Osteoblast (primary cell): ENCODE measurements at regions not wholly inside any gene's neighbourhood (a gene's known extent, or its start where the extent isn't known, plus 50 kb on each side); places are given as distances from the start of the nearest gene placed in this dataset.

Experiments used
- DNase-seq: peaks from one replicate; pipeline ENCODE4 v3.0.0; 2011; ENCODE audit warnings: low spot score, mixed read lengths; ENCODE audit not compliant: insufficient read length; ENCODE audit errors: missing footprints
- H2AFZ ChIP-seq: 2 replicates; pipeline ENCODE4 v1.6.0; 2011; ENCODE audit warnings: mild to moderate bottlenecking, low read length
- H3K27ac ChIP-seq: 2 replicates; pipeline ENCODE4 v1.5.1; 2011; ENCODE audit warnings: mild to moderate bottlenecking, low read depth, low read length, moderate library complexity
- H3K27me3 ChIP-seq: 2 replicates; pipeline ENCODE4 v1.6.0; 2012; ENCODE audit warnings: mild to moderate bottlenecking, control low read depth, inconsistent platforms, low read length, moderate library complexity; ENCODE audit not compliant: insufficient read depth
- H3K36me3 ChIP-seq: 2 replicates; pipeline ENCODE4 v1.5.1; 2011; ENCODE audit warnings: mild to moderate bottlenecking, low read length, control low read depth, moderate library complexity; ENCODE audit not compliant: insufficient read depth
- H3K4me1 ChIP-seq: 2 replicates; pipeline ENCODE4 v1.5.1; 2011; ENCODE audit warnings: mild to moderate bottlenecking, low read length, control low read depth, moderate library complexity; ENCODE audit not compliant: insufficient read depth
- H3K4me2 ChIP-seq: 2 replicates; pipeline ENCODE4 v1.6.0; 2011; ENCODE audit warnings: mild to moderate bottlenecking, low read length; ENCODE audit not compliant: insufficient read depth
- H3K4me3 ChIP-seq: fragments of 200-600 bp; sonication (generic); 3 replicates; pipeline ENCODE4 v1.5.1; 2012; ENCODE audit warnings: mild to moderate bottlenecking, low read length, inconsistent platforms; ENCODE audit not compliant: insufficient read depth
- H3K79me2 ChIP-seq: 2 replicates; pipeline ENCODE4 v1.6.0; 2012; ENCODE audit warnings: mild to moderate bottlenecking, low read length, control low read depth, inconsistent platforms; ENCODE audit not compliant: insufficient read depth
- H3K9me3 ChIP-seq: 2 replicates; pipeline ENCODE4 v1.5.1; 2011; ENCODE audit warnings: low read depth, low read length, control low read depth
- H4K20me1 ChIP-seq: 2 replicates; pipeline ENCODE4 v1.6.0; 2012; ENCODE audit warnings: mild to moderate bottlenecking, low read length, control low read depth; ENCODE audit not compliant: insufficient read depth
- TF ChIP-seq, protein P1 (sequence below): IDR thresholded peaks from 2 replicates; pipeline ENCODE4 v1.5.1; 2011; ENCODE audit warnings: mild to moderate bottlenecking, low read depth, low read length, moderate library complexity; ENCODE audit errors: extremely low read depth

GRCh38 chr9:88773627-88774244 lies 217.5 kb upstream of the S1PR3 start:
- Histone ChIP-seq H3K27me3 (no peaks in the 10 kb centered on the region), H3K36me3 (no peaks in the 10 kb centered on the region), H4K20me1 (no peaks in the 10 kb centered on the region), H3K79me2 (no peaks in the 10 kb centered on the region), H3K4me3 (no peak overlapping the region), H3K4me1 (peaks cover 66% of the 10 kb centered on the region), H2AFZ (no peak overlapping the region), H3K9me3 (no peaks in the 10 kb centered on the region), H3K27ac (peak overlapping the region; percentile 95), H3K4me2 (peak overlapping the region; percentile 58)
- TF ChIP-seq, protein P1, sequence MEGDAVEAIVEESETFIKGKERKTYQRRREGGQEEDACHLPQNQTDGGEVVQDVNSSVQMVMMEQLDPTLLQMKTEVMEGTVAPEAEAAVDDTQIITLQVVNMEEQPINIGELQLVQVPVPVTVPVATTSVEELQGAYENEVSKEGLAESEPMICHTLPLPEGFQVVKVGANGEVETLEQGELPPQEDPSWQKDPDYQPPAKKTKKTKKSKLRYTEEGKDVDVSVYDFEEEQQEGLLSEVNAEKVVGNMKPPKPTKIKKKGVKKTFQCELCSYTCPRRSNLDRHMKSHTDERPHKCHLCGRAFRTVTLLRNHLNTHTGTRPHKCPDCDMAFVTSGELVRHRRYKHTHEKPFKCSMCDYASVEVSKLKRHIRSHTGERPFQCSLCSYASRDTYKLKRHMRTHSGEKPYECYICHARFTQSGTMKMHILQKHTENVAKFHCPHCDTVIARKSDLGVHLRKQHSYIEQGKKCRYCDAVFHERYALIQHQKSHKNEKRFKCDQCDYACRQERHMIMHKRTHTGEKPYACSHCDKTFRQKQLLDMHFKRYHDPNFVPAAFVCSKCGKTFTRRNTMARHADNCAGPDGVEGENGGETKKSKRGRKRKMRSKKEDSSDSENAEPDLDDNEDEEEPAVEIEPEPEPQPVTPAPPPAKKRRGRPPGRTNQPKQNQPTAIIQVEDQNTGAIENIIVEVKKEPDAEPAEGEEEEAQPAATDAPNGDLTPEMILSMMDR, result peak; percentile 29
- DNase-seq, result no peak

DNA sequence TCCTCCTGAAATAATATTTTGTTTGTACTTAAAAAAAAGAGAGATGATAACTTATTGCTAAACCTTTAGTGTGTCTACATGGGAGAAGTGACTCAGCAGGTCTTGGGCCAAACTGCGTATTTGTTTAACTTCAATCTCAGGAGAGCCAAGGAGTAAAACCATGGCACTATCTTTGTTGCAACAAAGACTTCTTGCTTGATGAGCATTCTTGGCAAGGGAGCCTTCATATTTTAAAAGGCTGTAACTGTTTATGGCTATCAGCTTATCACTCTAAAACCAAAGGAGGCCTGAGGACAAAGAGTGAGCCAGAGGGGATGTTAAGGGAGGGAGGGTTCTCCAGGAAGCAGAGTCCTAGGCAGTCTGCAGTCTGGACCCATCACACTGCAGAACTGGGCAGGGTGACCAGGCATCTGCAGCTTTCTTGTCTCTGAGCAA lies 216.2 kb upstream of the S1PR3 start:
- H3K4me2 ChIP-seq, result peak overlapping the region; percentile 40
- peaks cover 66% of the 10 kb centered on the region for H3K4me1 ChIP-seq
- no peak overlapping the region for H2AFZ ChIP-seq
- DNase-seq, result no peak
- no peaks in the 10 kb centered on the region for H3K36me3 ChIP-seq
- H4K20me1 ChIP-seq, result no peaks in the 10 kb centered on the region
- no peaks in the 10 kb centered on the region for H3K27me3 ChIP-seq
- TF ChIP-seq, protein P1, result no peak
- no peak overlapping the region for H3K4me3 ChIP-seq
- H3K9me3 ChIP-seq, result no peaks in the 10 kb centered on the region
- peak overlapping the region; percentile 95 for H3K27ac ChIP-seq
- H3K79me2 ChIP-seq, result no peaks in the 10 kb centered on the region

GRCh38 chr9:88775559-88775958 lies 215.7 kb upstream of the S1PR3 start:
- no peaks in the 10 kb centered on the region for H3K79me2 ChIP-seq
- DNase-seq, result no peak
- H2AFZ ChIP-seq, result no peak overlapping the region
- H3K27me3 ChIP-seq, result no peaks in the 10 kb centered on the region
- TF ChIP-seq, protein P1, result no peak
- no peak overlapping the region for H3K4me3 ChIP-seq
- H3K4me1 ChIP-seq, result peaks cover 66% of the 10 kb centered on the region
- H3K4me2 ChIP-seq, result peak overlapping the region; percentile 40
- peak overlapping the region; percentile 95 for H3K27ac ChIP-seq
- no peaks in the 10 kb centered on the region for H3K9me3 ChIP-seq
- H3K36me3 ChIP-seq, result no peaks in the 10 kb centered on the region
- no peaks in the 10 kb centered on the region for H4K20me1 ChIP-seq

GRCh38 chr9:88775966-88776365 lies 215.3 kb upstream of the S1PR3 start:
- no peak overlapping the region for H3K4me3 ChIP-seq

More at GRCh38 chr9:88775966-88776365, 215.3 kb upstream of the S1PR3 start:
- H4K20me1 ChIP-seq, result no peaks in the 10 kb centered on the region
- TF ChIP-seq, protein P1, result no peak
- no peaks in the 10 kb centered on the region for H3K79me2 ChIP-seq
- H3K4me1 ChIP-seq, result peaks cover 66% of the 10 kb centered on the region
- peak overlapping the region; percentile 40 for H3K4me2 ChIP-seq
- no peaks in the 10 kb centered on the region for H3K36me3 ChIP-seq
- no peaks in the 10 kb centered on the region for H3K9me3 ChIP-seq
- H3K27me3 ChIP-seq, result no peaks in the 10 kb centered on the region
- H3K27ac ChIP-seq, result peak overlapping the region; percentile 95
- no peak overlapping the region for H2AFZ ChIP-seq
- no peak for DNase-seq
